ENCODE measurements at regions not wholly inside any gene's neighbourhood (a gene's known extent, or its start where the extent isn't known, plus 50 kb on each side); places are given as distances from the start of the nearest gene placed in this dataset.

GRCh38 chr20:21003902-21004301, 102.3 kb downstream of the LINC00237 start:
- TF ChIP-seq POLR2A (IDR thresholded peaks at IDR 0.05) (no peak), POLR2AphosphoS5 (IDR thresholded peaks at IDR 0.05) (no peak), CTCF (IDR thresholded peaks at IDR 0.05) (no peak)
- no peaks in the 10 kb centered on the region for H3K36me3 ChIP-seq
- H3K4me1 ChIP-seq = no peaks in the 10 kb centered on the region
- no peak overlapping the region for H3K27ac ChIP-seq
- H3K4me3 ChIP-seq = no peak overlapping the region
- intact Hi-C loops (cut with DNase I; ENCODE audit: low total_unique reads) = no loop called here
- no peaks in the 10 kb centered on the region for H3K27me3 ChIP-seq
- no peaks in the 10 kb centered on the region for H3K9me3 ChIP-seq
- DNase-seq (ENCODE audit: low spot score in 2 of 2) = no peak

DNA sequence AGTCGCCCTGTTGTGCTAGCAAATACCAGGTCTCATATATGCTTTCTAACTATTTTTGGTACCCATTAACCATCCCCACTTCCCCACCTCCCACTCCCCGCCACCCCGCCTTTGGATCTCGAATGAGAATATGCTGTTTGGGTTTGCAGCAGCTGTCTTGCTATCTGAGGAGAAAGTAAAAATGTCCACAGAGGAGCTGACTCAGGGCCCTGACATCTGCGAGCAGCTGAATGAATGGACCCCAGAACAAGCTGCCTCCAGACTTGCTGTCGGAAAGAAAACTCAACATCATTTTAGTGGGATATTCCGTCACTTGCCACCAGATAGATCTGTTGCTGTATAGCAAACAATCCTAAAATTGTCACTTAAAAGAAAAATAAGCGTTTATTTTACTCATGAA, 103.7 kb downstream of the LINC00237 start:
- no peak overlapping the region for H3K4me3 ChIP-seq
- H3K27ac ChIP-seq = no peak overlapping the region
- no peaks in the 10 kb centered on the region for H3K9me3 ChIP-seq
- TF ChIP-seq POLR2A (IDR thresholded peaks at IDR 0.05) (no peak), CTCF (IDR thresholded peaks at IDR 0.05) (no peak), POLR2AphosphoS5 (IDR thresholded peaks at IDR 0.05) (no peak)
- DNase-seq (ENCODE audit: low spot score in 2 of 2) = no peak
- no peaks in the 10 kb centered on the region for H3K36me3 ChIP-seq
- H3K4me1 ChIP-seq = no peaks in the 10 kb centered on the region
- intact Hi-C loops (cut with DNase I; ENCODE audit: low total_unique reads) = no loop called here
- H3K27me3 ChIP-seq = no peaks in the 10 kb centered on the region

DNA sequence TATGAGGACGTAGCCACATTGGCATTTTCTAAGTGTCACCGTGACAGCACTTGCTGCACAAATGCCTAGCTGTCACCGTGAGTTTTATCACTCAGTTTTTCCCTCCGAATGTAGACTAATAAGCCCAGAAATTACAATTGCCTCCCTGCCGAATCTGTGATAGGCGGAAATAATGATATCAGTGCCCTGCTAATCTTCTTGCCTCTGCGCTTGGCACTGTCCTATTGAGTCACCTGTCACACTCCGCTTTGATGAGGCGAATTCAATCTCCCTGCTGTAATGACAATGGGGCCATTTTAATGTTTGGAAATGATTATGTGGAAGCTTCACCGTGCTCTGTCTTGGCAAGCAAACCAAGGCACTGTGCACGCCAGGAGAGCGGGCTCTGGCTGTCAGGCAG, 112.8 kb downstream of the LINC00237 start:
- Histone ChIP-seq H3K4me3 (no peak overlapping the region), H3K27me3 (peaks cover 0 to 15% of the 10 kb centered on the region in 2 donors), H3K9me3 (no peaks in the 10 kb centered on the region), H3K27ac (no peak overlapping the region), H3K36me3 (no peaks in the 10 kb centered on the region), H3K4me1 (no peaks in the 10 kb centered on the region)
- intact Hi-C loops (cut with DNase I; ENCODE audit: low total_unique reads) = no loop called here
- TF ChIP-seq POLR2A (IDR thresholded peaks at IDR 0.05) = no peak
- TF ChIP-seq POLR2AphosphoS5 (IDR thresholded peaks at IDR 0.05) = no peak
- TF ChIP-seq CTCF (IDR thresholded peaks at IDR 0.05) = no peak
- DNase-seq (ENCODE audit: low spot score in 2 of 2) = no peak

GRCh38 chr20:20992686-20993360, 113.3 kb downstream of the LINC00237 start:
- Histone ChIP-seq H3K27me3 (peaks cover 0 to 15% of the 10 kb centered on the region in 2 donors), H3K27ac (no peak overlapping the region), H3K36me3 (no peaks in the 10 kb centered on the region), H3K4me3 (no peak overlapping the region), H3K4me1 (no peaks in the 10 kb centered on the region), H3K9me3 (no peaks in the 10 kb centered on the region)
- TF ChIP-seq POLR2A (IDR thresholded peaks at IDR 0.05) (no peak), CTCF (IDR thresholded peaks at IDR 0.05) (no peak), POLR2AphosphoS5 (IDR thresholded peaks at IDR 0.05) (no peak)
- intact Hi-C loops (cut with DNase I; ENCODE audit: low total_unique reads) = no loop called here
- DNase-seq (ENCODE audit: low spot score in 2 of 2) = no peak

DNA sequence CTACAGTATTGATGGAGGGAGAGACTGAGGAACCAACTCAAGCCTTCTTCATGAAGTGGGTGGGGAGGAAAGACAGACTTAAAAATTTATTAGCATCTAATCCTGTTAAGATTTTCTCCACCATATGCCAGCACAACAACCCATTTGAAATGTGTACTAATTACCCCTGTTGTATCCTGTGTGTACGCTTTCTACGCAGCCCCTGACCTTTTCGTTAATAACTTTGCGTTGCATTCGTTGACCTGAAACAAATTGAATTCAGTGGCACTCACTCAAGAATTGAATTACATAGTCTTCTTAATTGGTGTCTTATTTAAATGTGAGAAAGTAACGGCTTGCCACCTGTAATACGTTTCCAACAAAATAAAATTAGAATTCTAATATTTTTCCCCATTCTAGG, 113.9 kb downstream of the LINC00237 start:
- Histone ChIP-seq H3K27me3 (peaks cover 0 to 15% of the 10 kb centered on the region in 2 donors), H3K9me3 (no peaks in the 10 kb centered on the region), H3K36me3 (no peaks in the 10 kb centered on the region), H3K4me3 (no peak overlapping the region), H3K4me1 (no peaks in the 10 kb centered on the region), H3K27ac (no peak overlapping the region)
- intact Hi-C loops (cut with DNase I; ENCODE audit: low total_unique reads) = no loop called here
- no peak for TF ChIP-seq CTCF (IDR thresholded peaks at IDR 0.05)
- TF ChIP-seq POLR2A (IDR thresholded peaks at IDR 0.05) = no peak
- TF ChIP-seq POLR2AphosphoS5 (IDR thresholded peaks at IDR 0.05) = no peak
- no peak for DNase-seq (ENCODE audit: low spot score in 2 of 2)

Data from breast epithelium (tissue), 4 donors.